ENCODE measurements at regions not wholly inside any gene's neighbourhood (a gene's known extent, or its start where the extent isn't known, plus 50 kb on each side); places are given as distances from the start of the nearest gene placed in this dataset.

DNA sequence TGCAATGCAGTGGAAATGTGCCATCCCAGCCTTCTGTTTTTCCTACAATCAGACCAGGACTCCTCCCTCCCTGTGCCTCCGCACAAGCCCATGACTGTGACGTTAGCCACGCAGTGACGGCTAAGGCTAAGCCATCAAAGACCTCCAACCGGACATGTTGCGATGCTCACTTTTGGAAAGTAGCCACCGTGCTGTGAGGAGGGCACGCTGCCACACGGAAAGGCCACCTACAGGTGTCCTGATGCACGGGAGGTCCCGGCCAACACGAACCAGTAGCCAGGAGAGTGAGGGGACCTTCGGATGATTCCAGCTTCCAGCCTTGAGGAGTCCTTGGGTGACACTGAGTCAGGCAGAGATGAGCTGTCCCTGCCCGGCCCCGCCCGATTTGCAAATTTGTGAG, 53.9 kb downstream of the FOXL1 start:
- DNase-seq (ENCODE audit: low read depth in 3 of 3) = no peak

GRCh38 chr16:86632944-86633343, 54.6 kb downstream of the FOXL1 start:
- DNase-seq (ENCODE audit: low read depth in 3 of 3) = no peak

GRCh38 chr16:86634292-86634691, 55.9 kb downstream of the FOXL1 start:
- DNase-seq (ENCODE audit: low read depth in 3 of 3) = no peak

- no peak for DNase-seq (ENCODE audit: low read depth in 3 of 3)
Observed at GRCh38 chr16:86635176-86635876, 57.0 kb downstream of the FOXL1 start.

DNA sequence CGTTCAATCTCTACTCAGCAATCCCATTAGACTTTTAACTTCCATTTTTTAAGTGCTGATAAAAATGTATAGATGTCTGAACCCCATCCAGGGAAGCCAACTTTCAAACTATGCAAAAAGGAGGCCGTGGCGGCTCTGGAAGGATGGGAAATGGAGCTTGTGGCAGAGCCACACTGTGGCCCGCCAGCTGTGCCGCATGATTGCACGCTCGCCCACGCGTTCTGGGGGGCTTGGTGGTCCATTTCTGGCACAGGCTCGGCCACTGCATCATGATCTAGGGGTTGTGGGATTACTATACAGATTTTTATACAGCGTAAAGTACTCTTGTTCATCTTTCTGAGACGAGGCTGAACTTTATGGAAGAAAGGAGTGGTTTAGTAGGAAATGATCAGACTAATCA, 57.6 kb downstream of the FOXL1 start:
- no peak for DNase-seq (ENCODE audit: low read depth in 3 of 3)

GRCh38 chr16:86637744-86638143, 59.4 kb downstream of the FOXL1 start:
- DNase-seq (ENCODE audit: low read depth in 3 of 3) = no peak

- no peak for DNase-seq (ENCODE audit: low read depth in 3 of 3)
Observed at GRCh38 chr16:86638642-86639041, 60.3 kb downstream of the FOXL1 start.

DNA sequence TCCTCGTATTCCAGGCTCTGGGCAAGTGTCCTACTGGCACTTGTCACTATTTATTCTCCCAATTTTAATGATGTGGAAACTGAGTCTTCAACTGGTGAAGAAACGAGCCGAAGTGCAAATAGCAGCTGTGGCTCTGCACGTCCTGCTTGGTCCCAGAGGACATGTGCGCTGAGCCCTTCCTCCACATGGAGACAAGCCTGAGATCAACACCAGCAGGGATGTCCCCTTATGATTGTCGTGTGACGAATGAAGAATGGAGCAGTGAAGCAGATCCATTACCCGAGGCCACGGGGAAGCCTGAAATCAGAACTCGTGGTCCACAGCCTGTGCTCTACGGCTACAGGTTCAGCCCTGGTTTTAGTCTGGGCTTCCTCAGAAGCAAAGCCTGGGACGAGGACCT, 61.0 kb downstream of the FOXL1 start:
- no peak for DNase-seq (ENCODE audit: low read depth in 3 of 3)

GRCh38 chr16:86640265-86640843, 62.0 kb downstream of the FOXL1 start:
- no peak for DNase-seq (ENCODE audit: low read depth in 3 of 3)

- no peak for DNase-seq (ENCODE audit: low read depth in 3 of 3)
Observed at GRCh38 chr16:86642087-86642486, 63.7 kb downstream of the FOXL1 start.

DNA sequence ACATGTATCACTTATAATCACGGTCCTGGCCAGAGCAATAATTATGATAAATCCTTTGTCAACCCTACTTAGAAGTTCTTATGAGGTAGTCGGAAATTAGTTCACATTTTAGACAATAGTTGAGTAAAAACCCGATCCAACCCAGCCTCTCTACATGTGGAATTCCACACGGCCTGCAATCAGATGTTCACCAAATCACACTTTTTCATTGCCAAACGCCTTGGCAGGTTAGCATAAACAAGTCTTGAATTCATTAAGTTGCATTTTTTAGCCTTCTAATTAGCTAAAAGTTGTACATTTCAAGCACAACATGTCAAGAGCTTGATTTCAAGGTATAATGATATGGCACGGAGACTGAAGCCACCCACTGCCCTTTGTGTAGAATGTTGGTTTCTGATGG, 65.3 kb downstream of the FOXL1 start:
- no peak for DNase-seq (ENCODE audit: low read depth in 3 of 3)

DNA sequence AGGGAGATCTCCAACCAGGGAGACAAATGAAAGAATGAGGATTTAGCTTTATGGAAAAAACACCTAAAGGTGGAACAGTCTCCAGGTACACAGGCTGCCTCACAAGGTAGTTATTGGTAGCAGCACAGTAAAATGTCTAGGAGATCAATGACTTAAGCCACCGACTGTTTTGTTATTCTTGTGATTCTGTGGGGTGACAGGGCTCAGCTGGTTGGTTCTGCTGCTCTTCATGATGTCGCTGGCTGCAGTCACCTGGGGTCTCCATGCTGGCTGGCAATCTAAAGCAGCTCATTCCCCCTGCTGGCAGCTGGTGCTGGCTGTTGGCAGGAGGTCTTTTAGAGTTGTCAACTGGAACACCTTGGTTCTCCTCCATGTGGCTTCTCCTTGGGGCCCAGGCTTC, 69.2 kb downstream of the FOXL1 start:
- DNase-seq (ENCODE audit: low read depth in 3 of 3) = no peak

DNA sequence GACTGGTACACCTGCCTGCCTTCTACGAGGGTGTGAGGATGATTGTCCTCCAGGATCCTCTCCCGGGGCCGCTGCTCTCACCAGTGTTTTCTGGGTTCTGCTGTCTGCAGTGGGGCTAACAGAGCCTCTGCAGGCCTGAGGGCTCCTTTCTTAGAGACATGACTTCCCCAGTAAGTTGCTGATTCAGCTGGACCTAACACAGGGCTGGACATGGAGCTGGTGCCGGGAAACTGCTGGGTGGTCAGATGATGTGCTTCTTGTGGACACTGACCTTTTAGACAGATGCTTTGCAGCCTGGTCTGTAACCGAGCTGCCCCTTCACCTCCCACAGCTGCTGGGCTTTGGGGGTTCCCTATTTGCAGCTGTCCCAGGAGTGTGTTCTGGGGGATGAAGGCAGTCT, 71.5 kb downstream of the FOXL1 start:
- DNase-seq (ENCODE audit: low read depth in 3 of 3) = no peak

DNA sequence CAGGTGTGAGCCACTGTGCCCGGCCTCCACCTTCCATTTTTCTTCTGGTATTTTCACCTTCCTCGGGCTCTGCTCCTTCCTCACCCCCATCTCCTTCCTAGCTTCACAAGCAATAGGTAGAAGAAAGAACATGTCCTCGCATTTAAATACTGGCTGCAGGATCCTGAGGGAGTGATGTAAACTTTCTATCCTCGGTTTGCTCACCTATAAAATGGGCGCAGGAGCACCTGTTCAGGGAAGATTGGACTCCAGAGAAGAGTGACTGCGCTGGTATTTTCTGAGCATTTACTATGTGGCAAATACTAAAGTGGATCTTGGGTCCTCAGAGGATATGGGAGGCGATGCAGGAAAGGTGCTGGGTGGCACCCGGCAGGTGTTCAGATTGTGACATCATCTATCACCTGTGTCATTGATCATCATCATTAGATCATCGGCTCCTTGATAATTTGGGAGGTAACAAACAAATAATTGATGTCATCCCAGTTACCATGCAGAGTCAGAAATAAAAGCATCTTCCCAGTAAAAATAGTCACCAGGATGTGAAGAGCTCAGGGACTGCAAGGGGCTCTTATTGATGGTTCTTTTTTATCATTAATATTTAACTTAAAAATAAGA, 72.8 kb downstream of the FOXL1 start:
- DNase-seq (ENCODE audit: low read depth in 3 of 3) = no peak

- DNase-seq (ENCODE audit: low read depth in 3 of 3) = no peak
Observed at GRCh38 chr16:86651823-86652222, 73.5 kb downstream of the FOXL1 start.

GRCh38 chr16:86653285-86654006, 75.1 kb downstream of the FOXL1 start:
- no peak for DNase-seq (ENCODE audit: low read depth in 3 of 3)

DNA sequence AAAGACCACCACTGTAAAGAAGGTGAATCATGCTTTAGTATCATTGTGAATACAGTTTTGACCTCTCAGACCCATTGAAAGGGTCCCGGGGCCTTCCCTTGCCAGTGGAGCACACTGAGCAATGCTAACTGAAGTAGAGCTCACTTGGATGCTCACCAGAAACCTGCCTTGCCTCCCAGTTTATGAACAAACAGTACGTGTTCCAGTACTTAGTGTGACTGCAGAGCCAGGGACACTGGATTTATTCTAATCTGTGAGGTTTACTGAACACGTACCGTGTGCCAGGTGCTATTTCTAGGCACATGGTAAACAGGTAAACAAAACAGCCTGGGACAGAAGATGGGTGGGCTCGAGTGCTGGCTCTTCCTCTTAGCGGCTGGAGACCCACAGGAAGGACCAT, 79.6 kb downstream of the FOXL1 start:
- DNase-seq (ENCODE audit: low read depth in 3 of 3) = no peak

DNA sequence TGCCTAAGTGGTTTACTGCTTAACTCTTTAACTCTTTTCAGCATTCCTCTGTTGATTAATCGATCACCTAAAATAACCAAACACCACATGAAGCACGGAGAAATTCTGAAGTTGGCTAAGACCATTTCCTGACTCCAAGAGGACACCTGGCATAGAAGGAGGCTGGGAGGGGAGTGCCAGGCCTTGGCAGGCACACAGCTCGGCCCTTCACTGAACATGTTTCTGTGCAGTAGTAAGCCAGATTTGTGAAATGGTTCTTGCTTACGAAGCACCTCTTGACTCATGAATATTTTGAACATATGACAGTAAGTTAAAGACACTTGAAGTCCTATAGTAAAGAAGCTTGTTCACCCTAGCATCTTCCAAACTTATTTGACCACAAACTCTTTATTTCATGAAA, 82.3 kb downstream of the FOXL1 start:
- DNase-seq (ENCODE audit: low read depth in 3 of 3) = no peak

- no peak for DNase-seq (ENCODE audit: low read depth in 3 of 3)
Observed at GRCh38 chr16:86661706-86662105, 83.4 kb downstream of the FOXL1 start.

GRCh38 chr16:86662195-86662594, 83.8 kb downstream of the FOXL1 start:
- no peak for DNase-seq (ENCODE audit: low read depth in 3 of 3)

GRCh38 chr16:86662740-86663139, 84.4 kb downstream of the FOXL1 start:
- no peak for DNase-seq (ENCODE audit: low read depth in 3 of 3)

DNA sequence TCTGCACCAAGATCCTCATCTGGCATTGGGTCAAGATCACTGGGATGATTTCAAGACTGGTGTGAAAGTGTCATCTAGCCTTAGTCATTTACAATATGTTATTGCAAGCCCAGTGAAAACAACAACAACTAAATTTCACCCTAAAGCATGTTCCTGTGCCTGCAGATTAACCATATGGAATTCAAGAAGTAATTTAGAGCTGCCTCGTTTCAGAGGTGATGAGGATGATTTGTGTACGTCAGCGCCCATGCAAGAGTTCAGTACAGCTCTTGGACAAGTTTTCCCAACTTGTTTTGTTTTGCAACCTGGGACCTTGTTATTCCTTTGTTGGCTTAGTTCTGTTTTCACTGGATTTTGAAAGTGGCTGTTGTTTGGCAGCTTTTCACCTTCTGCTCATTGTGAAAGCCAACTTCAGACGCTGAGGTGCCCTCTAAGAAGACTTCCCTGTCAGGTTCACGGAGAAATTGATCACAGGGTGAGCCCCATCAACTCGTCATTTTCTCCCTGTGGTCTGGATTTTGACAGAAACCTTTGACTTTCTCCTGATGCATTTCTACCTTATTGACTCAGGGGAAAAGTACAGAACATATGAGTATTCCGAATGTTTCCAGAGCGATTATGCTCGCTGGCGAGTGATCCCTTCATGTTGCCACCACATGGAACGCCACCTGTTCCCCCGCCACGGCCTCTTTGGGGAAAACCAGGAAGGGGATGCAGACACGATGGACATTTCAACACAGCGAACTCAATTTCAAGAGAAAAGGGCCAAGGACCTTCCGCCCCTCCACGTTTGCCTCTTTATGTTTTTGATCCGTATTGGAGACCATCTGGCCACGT, 85.6 kb downstream of the FOXL1 start:
- peak in 2 of 3 donors; percentile 8 to 19 for DNase-seq (ENCODE audit: low read depth in 3 of 3)
